ENCODE measurements at regions not wholly inside any gene's neighbourhood (a gene's known extent, or its start where the extent isn't known, plus 50 kb on each side); places are given as distances from the start of the nearest gene placed in this dataset.
"Not testable (repeated sequence)": the region's sequence is repeated elsewhere in the genome, so short reads cannot be mapped to it uniquely, and the experiment has no call there.

DNA sequence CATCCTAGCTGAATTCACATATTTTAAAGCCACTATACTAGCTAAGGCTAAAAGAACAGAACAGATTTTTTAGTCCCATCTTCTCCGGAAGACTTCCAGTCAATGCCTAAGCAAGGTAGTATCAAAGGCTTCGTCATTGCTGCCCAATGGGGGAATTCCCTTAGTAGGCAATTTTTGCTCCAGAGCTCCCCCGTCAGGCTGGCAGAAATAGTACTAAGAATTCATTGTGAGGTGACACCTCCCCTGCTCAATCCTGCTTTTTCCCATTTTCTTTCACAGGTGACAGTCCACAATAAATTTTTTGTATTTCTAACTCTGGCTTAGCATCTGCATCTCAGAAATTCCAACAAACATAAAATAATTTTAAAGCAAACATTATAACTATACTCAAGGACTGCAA lies 52.8 kb upstream of the SRSF6 start:
- in situ Hi-C loops (cut with HindIII; ENCODE audit: low pct_ligation_motif_present, low pct_unique_long_range_greater_than_20kb, low sequenced_read_pairs) = no loop called here
- DNase-seq = no peak

DNA sequence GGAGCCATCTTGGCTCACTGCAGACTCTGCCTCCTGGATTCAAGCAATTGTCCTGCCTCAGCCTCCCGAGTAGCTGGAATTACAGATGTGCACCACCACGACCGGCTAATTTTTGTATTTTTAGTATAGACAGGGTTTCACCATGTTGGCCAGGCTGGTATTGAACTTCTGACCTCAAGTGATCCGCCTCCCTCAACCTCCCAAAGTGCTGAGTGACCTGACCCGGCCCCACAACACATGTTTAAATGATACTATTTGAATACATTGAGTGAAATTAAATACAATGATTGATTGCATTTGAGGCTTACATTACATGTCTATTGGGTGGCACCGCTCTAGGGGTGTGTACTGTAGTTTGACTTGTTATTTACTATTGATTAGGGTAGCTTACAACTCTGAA lies 56.8 kb upstream of the SRSF6 start:
- in situ Hi-C loops (cut with HindIII; ENCODE audit: low pct_ligation_motif_present, low pct_unique_long_range_greater_than_20kb, low sequenced_read_pairs); DNase-seq: not testable (repeated sequence)

DNA sequence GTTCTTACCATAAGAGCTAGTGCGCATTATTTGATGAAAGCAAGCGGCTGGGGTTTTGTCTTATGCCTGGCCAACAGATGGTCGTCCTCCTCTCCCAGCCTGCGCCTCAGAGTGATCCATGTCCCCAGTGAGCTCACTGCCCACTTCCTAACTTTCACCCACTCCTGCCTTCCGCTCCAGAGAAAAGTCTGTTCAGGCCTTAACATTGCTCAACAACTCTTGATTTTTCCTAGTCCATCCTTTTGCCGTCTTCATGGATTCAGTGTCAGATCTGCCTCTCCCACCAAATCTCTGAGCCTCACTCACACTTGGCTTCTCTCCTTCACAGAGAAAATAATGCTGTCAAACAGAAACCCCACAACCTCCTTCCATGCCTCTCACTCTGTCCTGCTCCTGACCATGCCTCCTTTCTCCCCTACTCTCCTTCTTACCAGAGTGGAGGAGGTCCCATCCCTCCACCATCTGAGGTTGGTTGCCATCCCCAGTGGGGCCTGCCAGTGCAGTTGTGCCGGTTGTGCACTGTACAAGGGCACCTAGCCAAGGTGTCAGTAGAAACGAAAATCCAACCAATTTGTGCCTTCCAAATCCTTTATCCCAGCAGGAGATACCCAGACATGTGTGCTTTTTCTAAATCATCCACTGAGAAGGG lies 58.9 kb upstream of the SRSF6 start:
- DNase-seq = no peak
- in situ Hi-C loops (cut with HindIII; ENCODE audit: low pct_ligation_motif_present, low pct_unique_long_range_greater_than_20kb, low sequenced_read_pairs) = no loop called here

DNA sequence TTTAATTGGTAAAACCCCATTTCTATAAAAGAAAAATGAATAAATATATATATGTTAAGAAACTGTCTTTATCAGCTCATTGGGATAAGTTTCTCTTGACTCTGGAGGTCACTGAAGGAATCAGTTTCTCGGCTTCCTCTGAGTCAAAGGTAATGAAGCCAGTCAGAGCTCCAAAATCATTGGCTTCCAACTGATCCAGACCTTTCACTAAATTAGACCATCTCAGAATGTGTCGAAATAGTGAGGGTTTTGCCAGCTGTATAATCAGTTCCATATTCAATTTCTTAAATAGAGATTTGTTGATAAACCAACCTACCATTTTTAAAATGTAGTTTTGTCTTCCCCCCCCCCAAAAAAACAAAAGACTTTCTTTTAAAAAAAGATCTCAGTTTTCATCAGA lies 60.5 kb upstream of the SRSF6 start:
- DNase-seq = no peak
- in situ Hi-C loops (cut with HindIII; ENCODE audit: low pct_ligation_motif_present, low pct_unique_long_range_greater_than_20kb, low sequenced_read_pairs) = no loop called here

DNA sequence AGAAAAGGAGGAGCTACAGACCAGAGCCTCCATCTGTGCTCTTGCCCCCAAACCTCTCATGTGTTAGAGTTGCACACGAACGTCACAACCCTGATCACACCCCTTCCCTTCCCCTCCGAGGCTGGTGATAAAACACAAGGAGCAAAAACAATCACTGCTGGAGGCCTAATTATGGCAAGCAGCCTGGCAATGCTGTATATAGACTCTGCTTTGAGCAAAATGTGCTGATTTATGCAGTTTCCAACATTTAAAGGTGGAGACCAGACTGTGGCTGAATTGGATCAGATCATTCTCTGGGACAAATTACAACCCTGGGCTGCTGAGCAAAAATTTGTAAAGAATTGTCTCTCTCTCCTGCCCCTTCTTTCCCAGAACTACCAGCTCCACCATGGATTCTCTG lies 64.6 kb upstream of the SRSF6 start:
- in situ Hi-C loops (cut with HindIII; ENCODE audit: low pct_ligation_motif_present, low pct_unique_long_range_greater_than_20kb, low sequenced_read_pairs) = no loop called here

DNA sequence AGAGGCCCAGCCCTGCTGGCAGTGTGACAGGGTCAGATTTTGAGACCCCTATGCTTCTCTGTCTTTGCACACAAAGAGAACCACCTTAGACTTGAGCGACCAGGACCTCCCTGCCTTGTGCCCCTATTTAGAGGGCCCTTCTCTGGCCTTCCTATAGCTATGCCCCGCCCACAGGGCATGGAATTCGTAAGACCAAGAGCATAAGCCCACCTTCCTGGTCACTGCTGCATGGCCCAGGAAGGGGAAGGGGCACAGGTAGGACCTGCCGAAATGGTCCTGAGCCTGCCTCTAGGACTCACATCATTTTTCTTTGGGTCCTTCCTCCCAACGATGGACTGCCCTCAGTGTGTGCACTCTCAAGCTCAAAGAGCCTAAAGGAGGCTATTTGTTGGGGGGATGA lies 65.1 kb upstream of the SRSF6 start:
- no peak for DNase-seq
- in situ Hi-C loops (cut with HindIII; ENCODE audit: low pct_ligation_motif_present, low pct_unique_long_range_greater_than_20kb, low sequenced_read_pairs) = no loop called here

More for the DNA sequence above, 64.6 kb upstream of the SRSF6 start:
- DNase-seq = no peak

DNA sequence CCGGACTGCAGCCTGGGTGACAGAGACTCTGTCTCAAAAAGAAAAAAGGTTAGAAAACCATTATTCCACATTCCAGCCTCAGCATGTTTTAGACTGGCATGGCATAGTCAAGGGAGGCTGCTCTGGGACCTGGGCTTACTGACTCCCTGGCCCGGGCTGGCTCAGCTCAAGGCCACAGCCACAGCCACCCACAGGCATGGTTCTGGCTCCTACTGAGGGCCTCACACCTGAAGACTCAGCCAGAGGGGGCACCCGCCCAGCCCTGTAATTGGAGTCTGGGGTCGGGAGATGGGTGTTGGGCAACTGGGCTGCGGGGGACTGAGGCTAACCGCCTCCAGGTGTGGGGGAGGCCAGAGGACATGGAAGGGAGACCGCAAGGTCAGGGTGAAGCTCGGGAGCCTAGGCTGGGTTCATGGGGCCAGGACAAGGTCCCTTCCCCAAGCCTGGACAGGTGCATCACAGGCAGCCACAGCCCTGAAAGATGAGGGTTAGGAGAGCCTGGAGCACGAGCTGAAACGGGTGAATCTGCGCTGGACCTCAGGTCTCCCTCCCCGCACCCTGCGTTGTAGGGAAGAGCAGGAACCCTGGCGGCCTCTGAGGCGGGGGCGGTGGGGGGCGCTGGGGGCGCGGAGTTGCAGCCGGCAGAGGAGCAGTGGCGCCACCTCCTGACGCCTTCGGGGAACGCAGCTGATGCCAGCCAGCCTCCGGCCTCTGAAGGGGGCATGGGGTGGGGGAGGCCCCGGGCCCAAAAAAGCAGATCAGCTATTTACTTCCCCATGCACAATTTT lies 67.7 kb upstream of the SRSF6 start:
- no peak for DNase-seq
- in situ Hi-C loops (cut with HindIII; ENCODE audit: low pct_ligation_motif_present, low pct_unique_long_range_greater_than_20kb, low sequenced_read_pairs) = no loop called here

DNA sequence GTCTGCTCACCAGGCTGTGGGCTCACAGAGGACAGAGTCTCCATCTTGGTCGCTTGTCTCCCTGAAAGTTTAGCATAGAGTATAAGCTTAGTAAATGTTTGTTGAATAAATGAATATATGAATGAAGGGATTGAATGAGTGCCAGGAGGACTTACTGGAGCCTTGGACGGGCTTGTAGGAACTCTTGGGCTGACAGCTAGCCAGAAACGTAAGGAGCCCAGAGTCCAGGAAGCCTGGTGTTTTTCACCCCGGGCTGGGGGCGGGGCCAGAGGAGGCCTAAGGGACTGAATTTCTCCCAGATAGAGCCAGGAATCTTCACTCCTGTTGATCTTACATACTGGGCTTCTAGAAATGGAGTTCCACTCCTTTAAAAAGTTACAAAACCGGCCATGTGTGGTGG lies 68.5 kb upstream of the SRSF6 start:
- DNase-seq = no peak

DNA sequence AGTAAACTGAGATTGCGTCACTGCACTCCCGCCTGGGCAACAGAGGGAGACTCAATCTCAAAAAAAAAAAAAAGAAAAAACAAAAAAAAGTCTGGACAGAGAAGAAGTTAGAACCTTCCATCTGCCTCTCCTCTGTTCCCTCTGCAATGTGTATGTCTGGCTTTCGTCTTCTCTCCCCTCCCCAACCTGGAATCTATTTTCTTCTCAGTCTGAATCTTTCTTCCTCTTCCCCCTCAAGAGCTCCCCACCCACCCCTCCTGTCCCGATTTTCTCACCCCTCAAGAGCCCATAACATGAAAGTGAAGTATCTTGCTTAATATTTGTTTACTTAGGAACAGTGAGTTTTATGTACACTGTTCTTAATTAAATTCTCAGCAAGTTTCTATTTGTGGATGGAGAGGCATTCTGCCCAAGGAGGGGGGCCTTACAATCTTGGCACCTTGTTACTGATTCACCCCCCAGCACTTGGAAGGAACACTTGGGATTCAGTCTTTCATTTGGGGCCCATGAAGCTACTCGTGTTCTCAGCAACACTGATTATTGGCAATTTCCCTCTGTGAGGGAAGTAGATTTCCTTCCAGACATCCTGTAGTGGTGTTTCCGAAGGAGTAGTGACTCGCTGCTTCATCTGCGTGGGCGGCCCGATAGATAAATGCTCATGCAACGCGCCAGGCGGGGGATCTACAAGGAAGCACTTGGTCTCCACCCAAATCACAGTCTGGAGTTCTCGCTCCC lies 69.3 kb upstream of the SRSF6 start:
- no peak for DNase-seq
- in situ Hi-C loops (cut with HindIII; ENCODE audit: low pct_ligation_motif_present, low pct_unique_long_range_greater_than_20kb, low sequenced_read_pairs) = no loop called here

More for the DNA sequence above, 68.5 kb upstream of the SRSF6 start:
- in situ Hi-C loops (cut with HindIII; ENCODE audit: low pct_ligation_motif_present, low pct_unique_long_range_greater_than_20kb, low sequenced_read_pairs) = no loop called here

DNA sequence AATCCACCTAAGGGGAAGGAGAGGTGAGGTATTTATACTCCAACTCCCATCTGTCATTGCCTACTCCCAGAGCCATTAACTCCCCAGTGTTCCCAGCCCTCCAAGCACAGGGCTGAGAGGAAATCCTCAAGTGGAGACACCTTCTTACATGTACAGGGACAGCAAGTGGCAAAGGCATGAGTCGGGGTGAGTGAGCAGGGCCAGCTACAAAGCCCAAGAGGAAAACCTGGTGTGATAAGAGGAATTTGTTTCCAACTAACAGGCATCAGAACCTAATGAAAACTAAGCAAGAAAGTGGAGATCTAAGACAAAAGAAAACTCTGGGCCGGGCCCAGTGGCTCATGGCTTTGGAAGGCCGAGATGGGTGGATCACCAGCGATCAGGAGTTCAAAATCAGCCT lies 70.0 kb upstream of the SRSF6 start:
- in situ Hi-C loops (cut with HindIII; ENCODE audit: low pct_ligation_motif_present, low pct_unique_long_range_greater_than_20kb, low sequenced_read_pairs) = no loop called here
- DNase-seq = no peak

DNA sequence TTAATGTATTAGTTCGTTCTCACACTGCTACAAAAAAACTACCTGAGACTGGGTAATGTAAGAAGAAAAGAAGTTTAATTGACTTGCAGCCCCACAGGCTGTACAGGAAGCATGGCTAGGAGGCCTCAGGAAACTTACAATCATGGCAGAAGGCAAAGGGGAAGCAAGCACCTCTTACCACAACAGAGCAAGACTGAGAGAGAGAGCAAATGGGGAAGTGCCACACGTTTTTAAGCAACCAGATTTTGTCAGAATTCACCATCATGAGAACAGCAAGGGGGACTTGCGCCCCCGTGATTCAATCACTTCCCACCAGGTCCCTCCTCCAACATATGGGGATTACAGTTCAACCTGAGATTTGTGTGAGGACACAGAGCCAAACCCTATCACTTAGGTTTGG lies 70.8 kb upstream of the SRSF6 start:
- DNase-seq = no peak
- in situ Hi-C loops (cut with HindIII; ENCODE audit: low pct_ligation_motif_present, low pct_unique_long_range_greater_than_20kb, low sequenced_read_pairs) = no loop called here

DNA sequence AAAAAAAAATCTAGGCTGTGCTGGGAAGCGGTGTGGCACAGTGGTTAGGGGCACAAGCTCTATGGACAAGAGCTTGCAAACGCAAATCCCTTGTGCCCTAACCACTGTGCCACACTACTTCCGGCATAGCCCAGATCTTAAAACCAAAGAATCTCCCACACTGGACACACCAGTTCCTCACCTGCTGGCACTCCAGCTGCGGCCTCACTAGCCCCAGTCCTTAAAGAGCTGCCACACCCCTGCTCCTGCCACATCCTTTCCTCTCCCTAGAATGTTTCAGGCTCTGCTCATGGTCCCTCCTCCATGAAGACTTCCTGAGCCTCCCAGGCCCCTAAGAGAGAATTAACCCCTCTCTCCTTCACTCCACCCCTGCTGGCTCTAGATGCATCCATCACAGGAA lies 71.8 kb upstream of the SRSF6 start:
- in situ Hi-C loops (cut with HindIII; ENCODE audit: low pct_ligation_motif_present, low pct_unique_long_range_greater_than_20kb, low sequenced_read_pairs) = no loop called here
- DNase-seq = no peak

DNA sequence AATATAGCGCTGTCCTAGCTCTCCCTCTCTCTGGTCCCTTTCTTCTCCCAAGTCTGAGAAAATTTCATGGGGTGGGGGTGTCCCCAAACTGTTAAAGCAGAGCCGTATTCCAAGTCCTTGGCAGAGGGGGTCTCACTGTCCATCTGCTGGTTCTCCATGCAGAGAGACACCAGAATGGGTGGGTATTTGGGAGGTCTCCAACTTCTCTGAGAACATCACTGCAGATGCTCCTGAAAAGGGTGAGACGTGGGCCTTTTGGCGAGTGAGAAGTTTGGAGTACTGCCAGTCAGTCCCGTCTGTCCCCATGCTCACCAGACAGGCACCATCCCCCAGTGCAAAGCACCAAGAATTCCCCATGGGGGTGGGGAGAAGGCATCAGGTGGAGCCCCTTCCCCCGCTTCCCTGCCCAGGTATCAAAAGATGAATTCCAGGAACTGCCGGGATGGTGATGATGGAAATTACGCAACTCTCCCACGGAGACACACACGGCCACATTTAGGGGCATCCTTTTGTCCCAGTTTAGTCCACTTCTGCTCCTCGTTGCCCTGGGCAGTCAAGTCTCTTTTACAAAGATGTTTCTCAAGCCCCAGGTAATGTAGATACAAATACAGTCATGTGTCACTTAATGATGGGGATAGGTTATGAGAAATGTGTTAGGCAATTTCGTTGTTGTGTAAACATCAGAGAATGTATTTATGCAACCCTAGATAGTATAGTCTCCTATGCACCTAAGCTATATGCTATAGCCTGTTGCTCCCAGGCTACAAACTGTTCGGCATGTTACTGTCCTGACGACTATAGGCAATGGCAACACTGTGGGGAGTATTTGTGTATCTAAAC lies 73.4 kb upstream of the SRSF6 start:
- no peak for DNase-seq
- in situ Hi-C loops (cut with HindIII; ENCODE audit: low pct_ligation_motif_present, low pct_unique_long_range_greater_than_20kb, low sequenced_read_pairs) = no loop called here

DNA sequence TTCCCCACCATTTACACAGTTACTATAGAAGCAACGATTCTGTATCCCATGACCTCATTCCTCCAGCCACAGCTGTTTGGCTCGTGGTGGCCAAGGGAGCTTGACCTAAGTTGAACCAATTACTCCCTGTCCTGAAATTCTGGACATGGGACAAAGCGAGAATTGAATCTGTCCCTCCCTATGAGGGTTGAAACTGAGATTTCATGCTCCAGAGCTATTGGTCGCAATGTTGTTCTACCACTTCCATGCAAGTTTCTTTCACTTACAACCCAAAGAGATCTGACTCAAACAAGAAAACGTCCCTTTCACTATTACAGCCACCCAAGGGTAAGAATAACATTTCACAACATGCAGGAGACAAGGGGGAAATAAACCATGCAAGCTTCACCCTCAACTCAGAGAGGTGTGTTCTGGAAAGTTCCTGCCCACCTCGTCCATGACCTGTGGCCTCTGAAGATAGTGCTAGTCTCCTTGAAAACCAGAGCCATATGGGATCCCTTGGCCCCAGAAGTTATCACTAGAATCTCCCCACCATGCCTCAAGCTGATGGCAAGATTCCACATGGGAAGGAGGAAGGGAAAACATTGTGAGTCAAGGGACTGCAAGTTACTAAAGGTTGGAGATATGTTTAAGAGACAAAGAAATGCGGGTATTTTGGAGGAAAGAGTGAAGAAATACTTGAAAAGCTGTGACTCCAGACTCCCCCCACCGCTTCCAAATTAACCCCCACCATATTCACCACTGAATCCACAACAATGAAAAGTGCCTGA lies 74.5 kb upstream of the SRSF6 start:
- no peak for DNase-seq
- in situ Hi-C loops (cut with HindIII; ENCODE audit: low pct_ligation_motif_present, low pct_unique_long_range_greater_than_20kb, low sequenced_read_pairs) = no loop called here

DNA sequence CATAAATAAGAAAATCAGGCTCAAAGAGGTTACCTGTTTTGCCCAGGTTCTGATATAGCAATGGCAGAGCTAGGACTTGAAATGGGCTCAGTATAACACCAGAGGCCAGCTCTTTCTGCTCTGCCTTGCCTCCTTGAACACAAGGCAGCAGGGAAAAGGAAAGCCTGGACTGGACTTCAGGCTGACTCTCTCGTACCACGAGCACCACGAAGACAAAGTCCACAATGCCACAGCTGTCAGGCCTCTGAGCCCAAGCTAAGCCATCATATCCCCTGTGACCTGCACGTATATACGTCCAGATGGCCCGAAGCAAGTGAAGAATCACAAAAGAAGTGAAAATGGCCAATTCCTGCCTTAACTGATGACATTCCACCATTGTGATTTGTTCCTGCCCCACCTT lies 75.6 kb upstream of the SRSF6 start:
- DNase-seq; in situ Hi-C loops (cut with HindIII; ENCODE audit: low pct_ligation_motif_present, low pct_unique_long_range_greater_than_20kb, low sequenced_read_pairs): not testable (repeated sequence)

DNA sequence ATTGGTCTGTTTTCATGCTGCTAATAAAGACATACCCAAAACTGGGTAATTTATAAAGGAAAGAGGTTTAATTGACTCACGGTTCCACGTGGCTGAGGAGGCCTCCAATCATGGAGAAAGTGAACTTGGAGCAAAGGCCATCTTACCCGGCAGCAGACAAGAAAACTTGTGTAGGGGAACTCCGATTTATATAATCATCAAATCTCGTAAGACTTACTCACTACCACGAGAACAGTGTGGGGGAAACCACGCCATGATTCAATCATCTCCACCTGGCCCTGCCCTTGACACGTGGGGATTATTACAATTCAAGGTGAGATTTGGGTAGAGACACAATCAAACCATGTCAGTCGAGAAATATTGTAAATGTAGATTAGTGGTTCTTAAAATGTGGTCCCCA lies 76.2 kb upstream of the SRSF6 start:
- in situ Hi-C loops (cut with HindIII; ENCODE audit: low pct_ligation_motif_present, low pct_unique_long_range_greater_than_20kb, low sequenced_read_pairs); DNase-seq: not testable (repeated sequence)

DNA sequence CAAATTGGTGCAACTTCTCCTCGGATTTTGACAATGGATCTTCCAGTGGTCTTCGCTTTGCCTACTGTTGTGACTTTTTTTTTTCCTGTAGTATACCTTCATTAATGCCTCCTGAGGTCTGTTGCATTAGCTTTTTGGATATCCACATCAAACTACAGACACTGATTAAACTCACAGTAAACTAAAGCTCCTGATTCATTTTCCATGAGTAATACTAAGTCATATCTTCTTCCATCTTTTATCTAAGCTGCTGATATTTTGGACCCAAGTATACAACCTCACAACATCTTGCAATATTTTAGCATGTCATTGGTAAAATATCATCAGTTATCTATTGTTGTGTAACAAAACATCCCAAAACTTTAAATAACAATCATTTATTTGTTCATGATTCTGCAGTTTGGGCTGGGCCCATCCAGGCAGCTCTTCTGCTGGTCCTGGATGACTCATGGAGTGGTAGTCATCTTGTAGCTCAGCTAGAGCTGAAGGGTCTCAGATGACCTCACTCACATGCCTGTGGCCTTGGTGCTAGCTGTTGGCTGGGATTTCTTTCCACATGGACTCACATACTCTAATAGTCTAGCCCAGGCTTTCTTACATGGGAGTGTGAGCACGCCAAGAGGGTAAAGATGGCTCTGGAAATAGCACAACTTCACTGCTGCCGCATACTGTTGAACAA lies 78.3 kb upstream of the SRSF6 start:
- peak; percentile 82 for DNase-seq
- in situ Hi-C loops (cut with HindIII; ENCODE audit: low pct_ligation_motif_present, low pct_unique_long_range_greater_than_20kb, low sequenced_read_pairs) = no loop called here

DNA sequence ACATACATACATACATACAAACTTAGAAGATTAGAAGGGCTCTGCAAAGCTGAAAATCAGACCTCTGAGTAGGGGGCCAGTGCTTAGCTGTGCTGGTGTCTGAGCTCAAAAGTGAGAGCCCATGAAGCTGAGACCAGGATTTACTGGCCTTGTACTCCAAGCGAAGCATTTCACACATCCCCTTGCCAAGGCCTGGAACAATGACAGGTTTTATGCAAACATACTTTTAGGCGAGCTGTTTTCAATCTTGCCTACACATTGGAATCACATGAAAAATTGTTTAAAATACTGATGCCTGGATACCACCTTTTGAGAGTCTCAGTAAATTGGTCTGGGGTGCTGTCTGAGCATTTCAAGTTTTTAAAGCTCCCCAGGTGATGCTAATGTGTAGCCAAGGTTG lies 80.9 kb upstream of the SRSF6 start:
- no peak for DNase-seq
- in situ Hi-C loops (cut with HindIII; ENCODE audit: low pct_ligation_motif_present, low pct_unique_long_range_greater_than_20kb, low sequenced_read_pairs) = no loop called here
